ENCODE measurements at regions not wholly inside any gene's neighbourhood (a gene's known extent, or its start where the extent isn't known, plus 50 kb on each side); places are given as distances from the start of the nearest gene placed in this dataset.

DNA sequence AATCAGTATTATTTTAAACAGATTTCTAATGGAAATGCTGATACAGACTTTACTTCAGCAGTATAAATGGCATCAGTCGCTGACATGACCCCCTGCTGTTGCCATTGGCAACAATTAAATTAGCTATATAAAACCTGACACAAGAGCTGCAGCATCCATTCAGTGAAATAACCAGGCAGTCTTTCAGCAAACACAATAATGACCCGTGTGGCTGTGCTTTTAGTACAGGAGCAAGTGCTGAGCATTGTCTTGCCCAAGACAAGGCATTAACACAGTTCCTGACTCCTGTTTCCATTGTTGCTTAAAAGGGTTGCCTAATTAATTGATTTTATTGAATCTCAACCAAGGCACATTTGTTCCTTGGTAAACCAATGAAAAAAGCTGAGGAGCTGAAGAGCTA is 382.1 kb downstream of the HACE1 start:
- ATAC-seq = no peak
- no peak for DNase-seq (ENCODE audit: low read depth, low spot score)
- Histone ChIP-seq H3K9ac (ENCODE audit: control insufficient read depth, insufficient read depth, low read length) (no peak overlapping the region), H3K27me3 (replicated peaks in 1 of 2; ENCODE audit: control insufficient read depth in 2 of 2, insufficient read depth in 2 of 2, low read length in 1 of 2) (no peaks in the 10 kb centered on the region), H3K9me3 (replicated peaks; ENCODE audit: control insufficient read depth, insufficient read depth, low read length) (no peaks in the 10 kb centered on the region), H3K4me2 (ENCODE audit: control insufficient read depth, insufficient read depth) (no peak overlapping the region), H3K79me2 (ENCODE audit: control insufficient read depth, insufficient read depth, low read length) (no peaks in the 10 kb centered on the region), H4K20me1 (ENCODE audit: control insufficient read depth, insufficient read depth) (no peaks in the 10 kb centered on the region), H3K36me3 (ENCODE audit: control insufficient read depth in 2 of 2, insufficient read depth in 2 of 2, low read length in 1 of 2) (no peaks in the 10 kb centered on the region), H2AFZ (ENCODE audit: control insufficient read depth, low read depth, low read length) (no peak overlapping the region), H3K27ac (ENCODE audit: control insufficient read depth, insufficient read depth) (no peak overlapping the region), H3K4me1 (ENCODE audit: control insufficient read depth, insufficient read depth, low read length) (no peaks in the 10 kb centered on the region), H3K4me3 (no peak overlapping the region)
- FAIRE-seq = no peak
- ChIA-PET SMC1A (ENCODE audit: uncharacterized antibody, unreplicated experiment) (no interaction called here), CTCF (no interaction called here), POLR2A (no interaction called here), RAD21 (ENCODE audit: unreplicated experiment) (no interaction called here)
- BruUV-seq (replicated peaks) = no TSS peak
- in situ Hi-C loops (cut with MboI) = no loop called here
- intact Hi-C loops (cut with micrococcal nuclease; ENCODE audit: unreplicated experiment) = no loop called here
- 0% methylated on average over 2 of the region's 2 CpGs for WGBS (ENCODE audit: insufficient coverage, insufficient replicate concordance, low lambda C conversion rate, missing lambda C conversion rate)
- no peak for TF ChIP-seq POLR2AphosphoS5 (IDR thresholded peaks at IDR 0.05; ENCODE audit: low read length)
- TF ChIP-seq PAX8 (IDR thresholded peaks at IDR 0.05) = no peak
- TF ChIP-seq, protein P1, sequence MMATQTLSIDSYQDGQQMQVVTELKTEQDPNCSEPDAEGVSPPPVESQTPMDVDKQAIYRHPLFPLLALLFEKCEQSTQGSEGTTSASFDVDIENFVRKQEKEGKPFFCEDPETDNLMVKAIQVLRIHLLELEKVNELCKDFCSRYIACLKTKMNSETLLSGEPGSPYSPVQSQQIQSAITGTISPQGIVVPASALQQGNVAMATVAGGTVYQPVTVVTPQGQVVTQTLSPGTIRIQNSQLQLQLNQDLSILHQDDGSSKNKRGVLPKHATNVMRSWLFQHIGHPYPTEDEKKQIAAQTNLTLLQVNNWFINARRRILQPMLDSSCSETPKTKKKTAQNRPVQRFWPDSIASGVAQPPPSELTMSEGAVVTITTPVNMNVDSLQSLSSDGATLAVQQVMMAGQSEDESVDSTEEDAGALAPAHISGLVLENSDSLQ (IDR thresholded peaks at IDR 0.05) = no peak
- TF ChIP-seq, protein P2, sequence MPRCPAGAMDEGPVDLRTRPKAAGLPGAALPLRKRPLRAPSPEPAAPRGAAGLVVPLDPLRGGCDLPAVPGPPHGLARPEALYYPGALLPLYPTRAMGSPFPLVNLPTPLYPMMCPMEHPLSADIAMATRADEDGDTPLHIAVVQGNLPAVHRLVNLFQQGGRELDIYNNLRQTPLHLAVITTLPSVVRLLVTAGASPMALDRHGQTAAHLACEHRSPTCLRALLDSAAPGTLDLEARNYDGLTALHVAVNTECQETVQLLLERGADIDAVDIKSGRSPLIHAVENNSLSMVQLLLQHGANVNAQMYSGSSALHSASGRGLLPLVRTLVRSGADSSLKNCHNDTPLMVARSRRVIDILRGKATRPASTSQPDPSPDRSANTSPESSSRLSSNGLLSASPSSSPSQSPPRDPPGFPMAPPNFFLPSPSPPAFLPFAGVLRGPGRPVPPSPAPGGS (IDR thresholded peaks at IDR 0.05; ENCODE audit: borderline replicate concordance, insufficient read depth, low read depth, low read length, poor library complexity, severe bottlenecking) = no peak
- TF ChIP-seq KLF5 (IDR thresholded peaks at IDR 0.05; ENCODE audit: partially characterized antibody) = no peak
- TF ChIP-seq ZBED1 (IDR thresholded peaks at IDR 0.05; ENCODE audit: borderline replicate concordance) = no peak
- TF ChIP-seq, protein P3, sequence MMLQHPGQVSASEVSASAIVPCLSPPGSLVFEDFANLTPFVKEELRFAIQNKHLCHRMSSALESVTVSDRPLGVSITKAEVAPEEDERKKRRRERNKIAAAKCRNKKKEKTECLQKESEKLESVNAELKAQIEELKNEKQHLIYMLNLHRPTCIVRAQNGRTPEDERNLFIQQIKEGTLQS (IDR thresholded peaks at IDR 0.05; ENCODE audit: borderline replicate concordance, extremely low read depth, low read depth, low read length) = no peak
- TF ChIP-seq GABPA (IDR thresholded peaks at IDR 0.05; ENCODE audit: low read depth) = no peak
- TF ChIP-seq CBX3 (IDR thresholded peaks at IDR 0.05; ENCODE audit: borderline replicate concordance, low read depth) = no peak
- TF ChIP-seq NBN (IDR thresholded peaks at IDR 0.05) = no peak
- no peak for TF ChIP-seq CREM (IDR thresholded peaks at IDR 0.05; ENCODE audit: low read depth)
- no peak for TF ChIP-seq TARDBP (IDR thresholded peaks at IDR 0.05; ENCODE audit: borderline replicate concordance)
- TF ChIP-seq, protein P4, sequence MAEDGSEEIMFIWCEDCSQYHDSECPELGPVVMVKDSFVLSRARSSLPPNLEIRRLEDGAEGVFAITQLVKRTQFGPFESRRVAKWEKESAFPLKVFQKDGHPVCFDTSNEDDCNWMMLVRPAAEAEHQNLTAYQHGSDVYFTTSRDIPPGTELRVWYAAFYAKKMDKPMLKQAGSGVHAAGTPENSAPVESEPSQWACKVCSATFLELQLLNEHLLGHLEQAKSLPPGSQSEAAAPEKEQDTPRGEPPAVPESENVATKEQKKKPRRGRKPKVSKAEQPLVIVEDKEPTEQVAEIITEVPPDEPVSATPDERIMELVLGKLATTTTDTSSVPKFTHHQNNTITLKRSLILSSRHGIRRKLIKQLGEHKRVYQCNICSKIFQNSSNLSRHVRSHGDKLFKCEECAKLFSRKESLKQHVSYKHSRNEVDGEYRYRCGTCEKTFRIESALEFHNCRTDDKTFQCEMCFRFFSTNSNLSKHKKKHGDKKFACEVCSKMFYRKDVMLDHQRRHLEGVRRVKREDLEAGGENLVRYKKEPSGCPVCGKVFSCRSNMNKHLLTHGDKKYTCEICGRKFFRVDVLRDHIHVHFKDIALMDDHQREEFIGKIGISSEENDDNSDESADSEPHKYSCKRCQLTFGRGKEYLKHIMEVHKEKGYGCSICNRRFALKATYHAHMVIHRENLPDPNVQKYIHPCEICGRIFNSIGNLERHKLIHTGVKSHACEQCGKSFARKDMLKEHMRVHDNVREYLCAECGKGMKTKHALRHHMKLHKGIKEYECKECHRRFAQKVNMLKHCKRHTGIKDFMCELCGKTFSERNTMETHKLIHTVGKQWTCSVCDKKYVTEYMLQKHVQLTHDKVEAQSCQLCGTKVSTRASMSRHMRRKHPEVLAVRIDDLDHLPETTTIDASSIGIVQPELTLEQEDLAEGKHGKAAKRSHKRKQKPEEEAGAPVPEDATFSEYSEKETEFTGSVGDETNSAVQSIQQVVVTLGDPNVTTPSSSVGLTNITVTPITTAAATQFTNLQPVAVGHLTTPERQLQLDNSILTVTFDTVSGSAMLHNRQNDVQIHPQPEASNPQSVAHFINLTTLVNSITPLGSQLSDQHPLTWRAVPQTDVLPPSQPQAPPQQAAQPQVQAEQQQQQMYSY (CRISPR knock-in tag; IDR thresholded peaks at IDR 0.05) = no peak
